Esophagus muscularis mucosa (tissue), 4 donors: ENCODE measurements at regions not wholly inside any gene's neighbourhood (a gene's known extent, or its start where the extent isn't known, plus 50 kb on each side); places are given as distances from the start of the nearest gene placed in this dataset.
A peak's percentile ranks its signal among the peaks of the same experiment; 100 is the strongest.

Source experiments
- DNase-seq: peaks from one replicate; pipeline ENCODE4 v3.0.0-alpha.2; 2017; ENCODE audit errors: extremely low spot score
- H3K27ac ChIP-seq, 4 donors: fragments of 200-600 bp; sonication (generic); replicated peaks in 1 of 4; 1 replicate in 3 of 4; 2 replicates in 1 of 4; pipeline ENCODE4 v1.5.1; 2016 to 2019; ENCODE audit warnings: mild to moderate bottlenecking in 1 of 4
- H3K27me3 ChIP-seq, 4 donors: fragments of 200-600 bp; sonication (generic); one replicate each; pipeline versions ENCODE4 v1.5.1 to v1.6.0; 2016 to 2019
- H3K36me3 ChIP-seq, 4 donors: fragments of 200-600 bp; sonication (generic); one replicate each; pipeline ENCODE4 v1.5.1; 2016 to 2019
- H3K4me1 ChIP-seq, 4 donors: fragments of 200-600 bp; sonication (generic); one replicate each; pipeline ENCODE4 v1.5.1; 2016 to 2019
- H3K4me3 ChIP-seq, 4 donors: fragments of 200-600 bp; sonication (generic); 1 replicate in 2 of 4; 2 replicates in 2 of 4; pipeline ENCODE4 v1.5.1; 2016 to 2019; ENCODE audit warnings: mild to moderate bottlenecking in 4 of 4, moderate library complexity in 1 of 4
- H3K9me3 ChIP-seq, 4 donors: fragments of 200-600 bp; sonication (generic); 1 replicate in 3 of 4; 2 replicates in 1 of 4; pipeline ENCODE4 v1.5.1; 2016 to 2019
- CTCF ChIP-seq, 3 experiments: fragments of 200-600 bp in 2 of 3; fragments of 450-650 bp in 1 of 3; sonication (generic) in 2 of 3; IDR thresholded peaks; one replicate each; pipeline ENCODE4 v1.5.1; 2017 to 2019; ENCODE audit warnings: antibody characterized with exemption in 3 of 3, mild to moderate bottlenecking in 2 of 3, moderate library complexity in 1 of 3
- EP300 ChIP-seq: sonication (generic); formaldehyde crosslinking; IDR thresholded peaks from one replicate; pipeline ENCODE4 v1.6.1; 2017; ENCODE audit warnings: antibody characterized with exemption
- POLR2A ChIP-seq: fragments of 450-650 bp; IDR thresholded peaks from one replicate; pipeline ENCODE4 v1.6.1; 2017; ENCODE audit warnings: antibody characterized with exemption, moderate library complexity, mild to moderate bottlenecking, low read depth
- POLR2AphosphoS5 ChIP-seq, 2 donors: sonication (generic); formaldehyde crosslinking; IDR thresholded peaks; one replicate each; pipeline ENCODE4 v1.6.1; 2017; ENCODE audit warnings: antibody characterized with exemption in 2 of 2
- WGBS: methylation state at CpG from one replicate; pipeline ENCODE4 v1.1.5; 2018; 5-methylcytosine and 5-hydroxymethylcytosine counted together
- intact Hi-C: fragments of 100-400 bp; cut with DNase I; formaldehyde crosslinking; loops from one replicate; pipeline ENCODE4 v1.15.1; 2023

- Histone ChIP-seq H3K4me3 (no peak overlapping the region), H3K9me3 (no peaks in the 10 kb centered on the region), H3K36me3 (no peaks in the 10 kb centered on the region), H3K4me1 (peaks cover 0 to 15% (median 4%) of the 10 kb centered on the region in 4 donors), H3K27me3 (no peaks in the 10 kb centered on the region), H3K27ac (peak overlapping the region in 2 of 4 donors; percentile 23 to 27)
- no peak for DNase-seq
- WGBS = 70% methylated on average over 4 of the region's 4 CpGs
- no peak for TF ChIP-seq POLR2A
- TF ChIP-seq CTCF (IDR thresholded peaks at IDR 0.05) = no peak
- no peak for TF ChIP-seq POLR2AphosphoS5 (IDR thresholded peaks at IDR 0.05)
- TF ChIP-seq EP300 = no peak
- intact Hi-C loops = no loop called here
Measured at GRCh38 chr7:46661431-46661830, 740.4 kb upstream of the IGFBP3 start.

GRCh38 chr7:46660402-46660980, 739.4 kb upstream of the IGFBP3 start:
- no peaks in the 10 kb centered on the region for H3K27me3 ChIP-seq
- no peak overlapping the region for H3K27ac ChIP-seq
- intact Hi-C loops = no loop called here
- no peaks in the 10 kb centered on the region for H3K36me3 ChIP-seq
- H3K4me1 ChIP-seq = peaks cover 0 to 15% (median 4%) of the 10 kb centered on the region in 4 donors
- WGBS = 87% methylated on average over 2 of the region's 2 CpGs
- no peak overlapping the region for H3K4me3 ChIP-seq
- no peaks in the 10 kb centered on the region for H3K9me3 ChIP-seq
- DNase-seq = no peak
- TF ChIP-seq EP300 (no peak), POLR2A (no peak), POLR2AphosphoS5 (IDR thresholded peaks at IDR 0.05) (no peak)

GRCh38 chr7:46658281-46658680, 737.2 kb upstream of the IGFBP3 start:
- Histone ChIP-seq H3K9me3 (no peaks in the 10 kb centered on the region), H3K36me3 (no peaks in the 10 kb centered on the region), H3K4me3 (no peak overlapping the region), H3K4me1 (peaks cover 0 to 15% (median 4%) of the 10 kb centered on the region in 4 donors), H3K27me3 (no peaks in the 10 kb centered on the region), H3K27ac (no peak overlapping the region)
- TF ChIP-seq EP300 (no peak), POLR2AphosphoS5 (IDR thresholded peaks at IDR 0.05) (no peak), POLR2A (no peak), CTCF (IDR thresholded peaks at IDR 0.05) (no peak)
- intact Hi-C loops = no loop called here
- no peak for DNase-seq
- WGBS = 94% methylated on average over 1 of the region's 1 CpG

- WGBS = 66% methylated on average over 1 of the region's 1 CpG
- TF ChIP-seq POLR2A (no peak), EP300 (no peak), POLR2AphosphoS5 (IDR thresholded peaks at IDR 0.05) (no peak), CTCF (IDR thresholded peaks at IDR 0.05) (no peak)
- H3K4me1 ChIP-seq = no peaks in the 10 kb centered on the region
- no peak overlapping the region for H3K4me3 ChIP-seq
- no peak overlapping the region for H3K27ac ChIP-seq
- H3K27me3 ChIP-seq = no peaks in the 10 kb centered on the region
- H3K9me3 ChIP-seq = no peaks in the 10 kb centered on the region
- intact Hi-C loops = no loop called here
- DNase-seq = no peak
- H3K36me3 ChIP-seq = no peaks in the 10 kb centered on the region
Measured at GRCh38 chr7:46654546-46655443, 733.7 kb upstream of the IGFBP3 start.

GRCh38 chr7:46653848-46654247, 732.8 kb upstream of the IGFBP3 start:
- Histone ChIP-seq H3K27ac (no peak overlapping the region), H3K36me3 (no peaks in the 10 kb centered on the region), H3K9me3 (no peaks in the 10 kb centered on the region), H3K4me3 (no peak overlapping the region), H3K4me1 (no peaks in the 10 kb centered on the region), H3K27me3 (no peaks in the 10 kb centered on the region)
- TF ChIP-seq EP300 (no peak), POLR2A (no peak), CTCF (IDR thresholded peaks at IDR 0.05) (no peak), POLR2AphosphoS5 (IDR thresholded peaks at IDR 0.05) (no peak)
- WGBS = 95% methylated on average over 2 of the region's 2 CpGs
- no peak for DNase-seq
- intact Hi-C loops = no loop called here
